EL (cell line): ENCODE measurements at regions not wholly inside any gene's neighbourhood (a gene's known extent, or its start where the extent isn't known, plus 50 kb on each side); places are given as distances from the start of the nearest gene placed in this dataset.

Experiments
- DNase-seq: peaks from one replicate; pipeline ENCODE4 v3.0.0-alpha.2; 2016

DNA sequence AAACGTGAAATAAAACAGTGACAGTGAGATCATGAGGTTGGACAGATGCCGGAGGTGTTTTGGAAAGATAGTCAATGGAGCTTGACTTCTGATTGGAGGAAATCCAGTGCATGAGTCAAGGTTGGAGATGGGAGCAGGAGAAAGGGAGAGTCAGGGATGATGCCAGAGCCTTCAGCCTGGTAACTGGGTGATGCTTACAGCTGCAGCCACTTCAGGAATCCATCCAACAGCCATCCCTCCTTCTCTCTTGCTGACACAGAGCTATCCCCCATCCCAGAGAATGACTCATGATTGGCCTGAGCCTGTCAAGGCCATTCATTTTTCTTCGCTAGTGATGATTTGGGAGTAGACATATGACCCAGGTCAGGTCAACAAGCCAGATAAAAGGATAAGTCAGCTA is 112.8 kb downstream of the SAMD5 start:
- peak; percentile 31 for DNase-seq

DNA sequence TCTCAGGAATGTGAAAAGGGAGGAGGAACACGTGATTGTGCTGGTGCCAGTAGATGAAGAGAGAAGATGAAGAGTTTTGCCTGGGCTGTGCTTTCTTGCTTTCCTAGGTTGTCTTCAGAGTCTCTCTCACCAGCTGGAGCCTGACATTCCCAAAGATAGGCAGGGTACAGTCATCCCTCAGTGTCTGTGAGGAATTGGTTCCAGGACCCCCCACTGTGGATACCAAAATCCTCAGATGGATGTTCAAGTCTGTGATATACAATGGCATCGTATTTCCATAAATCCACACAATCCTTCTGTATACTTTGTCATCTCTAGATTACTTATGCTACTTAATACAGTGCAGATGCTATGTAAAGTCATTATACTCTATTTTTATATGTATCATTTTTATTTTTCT is 113.5 kb downstream of the SAMD5 start:
- DNase-seq, result no peak

DNA sequence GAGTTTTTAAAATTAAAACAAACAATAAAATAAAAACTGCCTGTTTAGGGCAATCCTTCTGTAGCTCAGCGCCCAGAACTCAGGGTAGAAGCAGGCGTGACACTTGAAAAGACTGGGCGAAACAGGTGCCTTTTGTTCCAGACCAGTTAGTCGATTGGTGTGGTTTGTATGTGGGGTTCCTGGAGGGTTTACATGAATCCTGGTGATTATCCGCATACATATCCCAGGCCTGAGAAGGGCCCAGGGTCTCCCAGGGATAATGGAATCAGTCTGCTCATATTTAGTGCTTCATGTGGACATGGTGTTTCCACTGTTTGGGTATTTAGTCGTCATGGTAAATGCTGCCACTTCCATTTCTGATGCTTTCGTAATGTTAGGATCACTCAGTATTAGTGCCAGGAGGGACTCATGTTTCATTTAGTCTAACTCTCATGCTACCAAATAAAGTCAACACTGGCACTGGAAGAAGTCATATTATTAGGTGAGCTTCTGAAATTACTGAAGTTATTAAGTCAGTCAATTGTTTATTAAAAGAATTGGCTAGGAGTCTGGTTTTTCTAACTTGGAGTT is 116.5 kb downstream of the SAMD5 start:
- DNase-seq, result no peak

- DNase-seq, result no peak
Observed at GRCh38 chr6:147625946-147626345, 117.5 kb downstream of the SAMD5 start.

- DNase-seq, result no peak
Observed at GRCh38 chr6:147627411-147627810, 118.9 kb downstream of the SAMD5 start.

GRCh38 chr6:147633191-147633590 is 124.7 kb downstream of the SAMD5 start:
- DNase-seq, result no peak

GRCh38 chr6:147637620-147638195 is 129.2 kb downstream of the SAMD5 start:
- no peak for DNase-seq

GRCh38 chr6:147639279-147639678 is 130.8 kb downstream of the SAMD5 start:
- no peak for DNase-seq

- no peak for DNase-seq
Observed at GRCh38 chr6:147640606-147641005, 132.1 kb downstream of the SAMD5 start.

DNA sequence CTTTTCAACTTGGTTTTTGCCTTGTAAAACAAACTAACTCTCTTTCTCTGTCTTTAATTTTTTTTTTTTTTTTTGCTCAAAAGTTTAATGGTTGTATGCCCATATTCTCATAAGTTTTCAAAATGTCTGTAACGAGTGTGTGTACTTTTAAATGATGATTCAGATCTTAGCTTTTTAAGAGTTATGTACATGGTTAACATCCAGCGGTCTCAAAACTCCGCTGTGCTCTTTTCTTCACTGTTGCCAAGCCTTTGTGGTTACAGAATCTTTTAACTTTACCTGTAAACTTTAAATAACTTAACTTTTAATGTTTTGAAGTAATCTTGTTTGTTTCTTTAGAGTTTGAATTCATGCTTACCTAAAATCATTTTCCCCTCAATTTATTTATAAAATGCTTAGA is 133.0 kb downstream of the SAMD5 start:
- DNase-seq, result no peak

DNA sequence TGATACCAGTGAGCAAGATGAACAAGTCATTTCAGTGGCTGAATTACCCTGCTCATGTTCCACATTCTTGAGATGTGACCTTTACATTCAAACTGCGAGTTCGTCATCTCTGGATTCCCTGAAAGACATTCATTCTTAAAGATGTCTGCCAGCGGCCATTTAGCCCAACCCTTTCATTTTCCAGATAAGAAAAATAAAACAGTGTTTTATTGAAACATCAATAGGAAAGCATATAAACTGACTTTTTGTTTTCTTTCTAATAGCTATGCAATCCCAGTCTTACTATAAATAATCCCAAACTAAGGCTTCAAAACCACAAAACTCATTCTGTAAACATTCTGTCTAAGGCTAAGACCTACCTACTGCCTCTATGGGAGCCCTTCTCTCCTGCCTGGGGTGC is 134.0 kb downstream of the SAMD5 start:
- DNase-seq, result peak; percentile 60

DNA sequence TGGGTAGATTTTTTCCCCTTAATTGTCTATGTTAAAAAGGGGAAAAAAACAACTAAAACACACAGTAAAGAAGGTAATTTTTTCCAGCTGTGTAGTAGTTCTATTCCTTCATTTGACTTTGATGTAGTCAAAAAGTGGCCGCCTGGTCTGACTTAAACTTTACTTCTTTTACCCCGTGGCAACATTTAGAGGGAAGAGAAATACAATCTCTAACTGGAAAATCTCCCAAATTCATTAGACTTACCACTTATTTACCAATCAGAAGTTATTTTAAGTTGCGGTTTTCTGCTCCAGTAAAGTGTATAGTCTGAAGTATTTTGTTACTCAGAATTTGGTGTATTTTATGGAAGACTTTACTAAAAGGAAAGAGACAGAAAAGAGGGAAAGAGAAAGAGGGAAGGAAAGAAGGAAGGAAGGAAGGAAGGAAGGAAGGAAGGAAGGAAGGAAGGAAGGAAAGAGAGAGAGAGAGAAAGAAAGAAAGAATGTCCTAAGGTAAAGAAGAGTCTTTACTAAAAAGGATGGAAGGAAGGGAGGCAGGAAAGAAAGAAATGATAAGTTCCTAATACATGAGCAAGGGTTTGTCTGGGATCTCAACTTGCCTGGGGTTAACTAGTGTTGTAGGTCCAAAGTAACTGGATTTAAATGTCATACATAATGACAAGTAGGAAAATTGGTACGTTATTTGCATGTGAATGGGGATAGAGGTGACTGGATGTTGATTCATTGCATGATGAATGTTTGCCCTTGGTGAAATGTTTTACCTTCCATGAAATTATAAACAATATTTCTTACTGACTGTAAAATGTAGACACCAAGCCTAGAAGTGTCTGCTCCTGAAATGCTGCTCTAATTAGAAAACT is 135.1 kb downstream of the SAMD5 start:
- DNase-seq, result no peak

- peak; percentile 43 for DNase-seq
Observed at GRCh38 chr6:147648916-147649315, 140.4 kb downstream of the SAMD5 start.

DNA sequence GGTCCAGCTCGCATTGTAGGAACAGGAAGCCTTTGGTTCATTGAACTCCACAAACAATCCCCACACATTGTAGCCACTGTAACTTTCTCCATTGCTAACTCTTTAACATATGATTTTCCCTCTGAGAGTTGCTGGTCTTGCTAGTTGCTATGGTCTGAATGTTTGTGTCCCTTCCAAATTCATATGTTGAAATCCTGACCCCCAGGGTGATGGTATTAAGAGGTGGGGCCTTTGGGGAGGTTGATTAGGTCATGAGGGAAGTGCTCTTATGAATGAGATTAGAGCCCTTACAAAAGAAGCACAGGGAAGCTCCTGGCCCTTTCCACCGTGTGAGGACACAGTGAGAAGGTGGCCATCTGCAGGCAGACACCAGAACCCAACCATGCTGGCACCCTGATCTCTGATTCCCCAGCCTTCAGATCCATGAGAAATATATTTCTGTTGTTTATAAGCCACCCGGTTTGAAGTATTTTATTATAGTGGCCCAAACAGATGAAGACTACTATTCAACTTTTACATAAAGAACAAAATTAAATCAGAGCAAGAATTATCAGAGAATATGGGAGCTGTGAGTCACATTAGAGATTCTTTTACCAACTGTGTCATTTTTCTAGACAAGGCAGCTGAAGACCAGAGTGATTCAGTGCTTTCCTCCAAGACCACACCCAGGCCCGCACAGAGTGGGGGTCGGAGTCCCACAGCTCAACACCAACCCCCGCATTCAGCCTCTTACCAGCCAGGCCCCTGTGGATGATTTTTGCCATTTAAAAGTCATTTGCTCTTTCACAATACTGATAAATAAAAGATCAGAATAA is 143.0 kb downstream of the SAMD5 start:
- DNase-seq, result peak; percentile 26

DNA sequence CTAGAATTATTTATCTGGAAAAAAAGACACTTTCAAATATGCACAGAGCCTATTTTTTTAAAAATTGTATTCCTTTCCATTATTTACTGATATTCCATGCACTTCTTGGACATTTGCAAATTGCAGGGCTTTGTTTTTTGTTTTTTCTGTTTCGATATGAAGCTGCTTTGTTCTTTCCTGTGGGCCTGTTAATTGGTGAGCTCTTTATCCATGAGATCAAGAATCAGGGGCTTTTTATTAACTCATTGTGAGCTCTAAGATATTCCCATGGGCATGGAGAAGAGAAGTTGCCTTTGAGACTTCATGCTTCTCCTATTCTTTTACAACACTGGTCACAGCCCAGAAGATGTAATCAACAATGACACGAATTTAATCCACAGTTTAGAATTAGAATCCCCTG is 145.1 kb downstream of the SAMD5 start:
- DNase-seq, result no peak

- no peak for DNase-seq
Observed at GRCh38 chr6:147654103-147654845, 145.8 kb downstream of the SAMD5 start.

DNA sequence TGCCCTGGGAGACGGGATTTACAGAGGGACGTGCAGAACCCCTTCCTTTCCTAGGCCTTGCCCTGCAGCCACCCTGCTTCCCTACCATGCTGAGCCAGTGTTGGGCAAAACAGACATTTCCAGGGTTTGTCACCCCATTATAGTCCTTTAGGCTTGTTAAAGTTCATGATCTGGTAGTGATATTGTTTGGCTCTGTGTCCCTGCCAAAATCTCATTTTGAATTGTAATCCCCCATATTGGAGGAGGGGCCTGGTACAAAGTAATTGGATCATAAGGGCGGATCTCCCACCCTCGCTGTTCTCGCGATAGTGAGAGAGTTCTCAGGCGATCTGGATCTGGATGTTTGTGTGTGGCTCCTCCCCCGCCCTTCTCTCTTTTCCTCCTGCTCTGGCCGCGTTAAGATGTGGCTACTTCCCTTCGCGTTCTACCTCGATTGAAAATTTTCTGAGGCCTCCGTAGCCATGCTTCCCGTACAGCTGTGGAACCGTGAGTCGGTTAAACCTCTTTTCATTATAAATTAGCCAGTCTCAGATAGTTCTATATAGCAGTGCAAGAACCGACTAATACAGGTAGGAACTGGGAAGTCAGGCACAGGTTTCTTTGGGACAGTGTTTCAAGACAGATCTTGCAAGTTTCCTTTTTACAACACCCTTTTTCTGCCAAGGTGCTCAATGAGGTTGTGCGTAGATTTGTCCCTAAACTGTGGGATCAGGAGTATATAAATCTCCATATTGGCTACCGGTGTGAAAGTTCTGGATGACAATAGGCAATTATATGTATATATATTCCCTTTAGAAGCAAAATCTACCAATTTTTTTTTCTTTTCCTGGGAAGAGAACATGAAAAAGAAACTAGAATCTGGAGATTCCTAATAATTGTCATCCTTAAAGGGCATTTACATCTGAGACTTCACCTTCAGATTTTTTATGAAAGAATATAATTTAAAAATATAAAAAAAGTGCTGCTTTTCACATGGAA is 152.1 kb downstream of the SAMD5 start:
- no peak for DNase-seq

- DNase-seq, result no peak
Observed at GRCh38 chr6:147662646-147663045, 154.2 kb downstream of the SAMD5 start.

GRCh38 chr6:147664092-147664491 is 155.6 kb downstream of the SAMD5 start:
- DNase-seq, result no peak

DNA sequence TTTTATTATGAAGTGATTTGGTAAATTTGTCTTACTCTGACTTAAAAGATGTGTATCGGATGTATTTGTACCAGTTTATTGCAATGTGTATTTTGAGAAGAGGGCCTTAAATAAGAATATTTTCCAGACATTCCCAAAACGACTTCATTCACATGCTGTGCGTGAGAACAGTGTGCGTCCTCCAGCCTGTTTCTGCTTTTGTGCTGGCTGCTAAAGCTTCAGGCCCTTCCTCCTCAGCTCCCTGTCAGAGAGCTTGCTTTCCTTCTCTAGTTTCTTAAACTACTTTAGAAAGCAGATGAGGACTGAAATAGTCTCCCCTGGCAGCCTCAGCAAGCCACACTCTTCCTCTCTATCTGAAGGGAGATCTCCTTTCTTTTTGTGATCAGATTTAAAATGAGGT is 157.8 kb downstream of the SAMD5 start:
- no peak for DNase-seq

DNA sequence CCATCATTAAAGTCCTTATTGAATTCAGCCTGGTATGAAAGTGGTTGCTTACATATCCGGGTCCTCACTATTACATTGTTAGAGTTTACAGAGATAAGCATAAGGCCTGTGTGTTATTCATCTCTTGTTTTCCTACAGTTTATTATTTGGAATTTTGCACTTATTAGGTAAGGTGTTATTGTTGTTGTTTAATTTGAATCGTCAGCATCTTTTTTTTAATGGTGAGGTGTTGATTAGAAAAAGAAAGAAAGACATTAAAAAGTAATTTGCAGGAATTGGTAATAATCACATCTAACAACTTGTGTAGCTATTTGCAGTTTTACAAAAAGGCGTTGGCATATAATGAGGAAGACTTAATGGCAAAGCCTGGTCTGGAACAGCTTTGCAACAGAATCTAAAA is 158.6 kb downstream of the SAMD5 start:
- DNase-seq, result no peak
